ENCODE measurements at regions not wholly inside any gene's neighbourhood (a gene's known extent, or its start where the extent isn't known, plus 50 kb on each side); places are given as distances from the start of the nearest gene placed in this dataset.
A peak's percentile ranks its signal among the peaks of the same experiment; 100 is the strongest.

DNA sequence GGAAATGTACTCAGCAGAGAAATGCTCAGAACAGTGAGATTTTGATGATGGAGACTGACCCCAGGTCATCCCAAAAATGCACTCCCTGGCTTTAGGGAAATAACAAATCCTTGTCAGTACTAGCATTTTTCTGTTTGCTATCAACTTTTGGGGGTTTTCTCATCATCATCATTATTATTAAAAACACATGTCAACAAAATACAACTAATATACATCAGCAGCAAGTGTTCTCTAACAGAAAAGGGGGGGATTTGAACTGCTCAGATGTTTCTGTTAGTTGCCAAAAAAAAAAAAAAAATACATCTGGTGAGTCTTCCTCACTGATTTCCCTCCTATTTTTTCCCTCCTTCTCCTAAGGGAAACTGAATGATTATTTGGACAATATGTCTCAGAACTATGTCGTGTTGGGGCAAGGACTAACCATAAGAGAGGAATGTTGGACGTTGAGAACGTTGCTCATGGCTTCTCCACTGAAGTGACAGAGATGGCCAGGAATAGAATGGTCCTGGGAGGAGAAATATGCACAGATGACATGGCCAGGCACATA is 230.0 kb upstream of the MCTP2 start:
- no peak for DNase-seq

DNA sequence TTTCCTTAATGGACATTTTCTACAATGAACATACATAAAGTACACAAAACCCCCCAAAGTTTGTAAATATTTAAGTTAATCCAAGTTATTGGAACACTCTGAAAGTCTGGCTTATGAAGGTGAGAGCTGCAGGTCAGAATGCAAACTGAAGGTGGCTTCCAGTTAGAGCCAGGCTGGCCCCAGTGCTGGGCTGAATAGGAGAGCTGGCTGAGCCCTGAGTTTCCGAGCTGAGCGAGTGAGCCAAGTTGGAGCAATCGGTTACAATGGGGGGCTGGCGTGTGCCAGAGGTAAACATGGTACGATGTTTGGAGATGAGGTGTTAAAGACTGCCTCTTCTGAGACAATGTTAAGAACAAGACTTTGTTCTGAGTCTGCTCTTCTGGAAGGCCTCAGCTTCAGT is 230.8 kb upstream of the MCTP2 start:
- DNase-seq: no peak

GRCh38 chr15:93997071-93997658 is 234.2 kb upstream of the MCTP2 start:
- DNase-seq: no peak

DNA sequence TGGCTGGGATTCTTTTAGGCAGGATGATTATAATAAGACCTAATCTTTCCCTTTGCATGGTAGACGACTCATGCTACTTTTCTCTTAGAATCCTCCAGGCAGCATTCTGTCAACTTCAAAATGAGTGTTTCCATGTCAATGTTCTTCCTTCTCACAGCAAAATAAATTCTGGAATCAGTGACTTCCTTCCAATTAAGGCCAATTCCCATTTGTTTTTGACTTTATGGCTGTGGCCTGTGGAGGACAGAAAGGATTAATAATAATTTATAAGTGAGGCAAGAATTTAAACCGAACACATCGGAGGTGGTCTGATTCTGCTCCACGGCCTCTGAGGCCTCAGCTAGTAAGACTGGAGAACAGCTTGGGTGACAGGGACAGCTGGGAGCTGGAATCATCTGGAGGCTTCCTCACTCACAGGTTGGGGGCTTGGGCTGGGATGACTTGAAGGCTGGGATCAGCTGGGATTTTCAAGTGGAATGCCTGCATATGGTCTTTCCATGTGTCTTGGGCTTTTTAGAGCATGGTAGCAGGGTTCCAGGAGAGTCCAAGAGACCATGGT is 241.8 kb upstream of the MCTP2 start:
- DNase-seq: no peak

DNA sequence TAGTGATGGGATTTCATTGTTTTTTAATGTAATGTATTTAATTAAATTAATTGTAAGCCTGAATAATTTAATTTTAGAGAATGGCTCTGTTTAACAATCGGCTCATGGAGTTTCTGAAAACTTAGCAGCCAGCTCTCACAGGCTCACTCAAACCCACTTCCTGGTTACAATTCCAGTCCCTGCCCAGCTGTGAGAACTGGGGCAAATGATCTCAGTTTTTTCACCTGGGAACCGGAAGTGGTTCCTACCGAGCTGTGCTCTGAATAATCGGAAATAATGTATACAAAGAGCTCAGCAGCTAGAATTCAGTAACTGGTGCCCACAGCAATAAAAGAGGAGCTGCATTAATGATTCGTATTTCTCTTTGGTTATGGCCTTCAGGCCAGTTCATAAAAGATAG is 244.3 kb upstream of the MCTP2 start:
- peak; percentile 16 for DNase-seq

- DNase-seq: no peak
These were observed 244.9 kb upstream of the MCTP2 start for GRCh38 chr15:93986400-93986984.

- no peak for DNase-seq
These were observed 245.4 kb upstream of the MCTP2 start for GRCh38 chr15:93985925-93986324.

DNA sequence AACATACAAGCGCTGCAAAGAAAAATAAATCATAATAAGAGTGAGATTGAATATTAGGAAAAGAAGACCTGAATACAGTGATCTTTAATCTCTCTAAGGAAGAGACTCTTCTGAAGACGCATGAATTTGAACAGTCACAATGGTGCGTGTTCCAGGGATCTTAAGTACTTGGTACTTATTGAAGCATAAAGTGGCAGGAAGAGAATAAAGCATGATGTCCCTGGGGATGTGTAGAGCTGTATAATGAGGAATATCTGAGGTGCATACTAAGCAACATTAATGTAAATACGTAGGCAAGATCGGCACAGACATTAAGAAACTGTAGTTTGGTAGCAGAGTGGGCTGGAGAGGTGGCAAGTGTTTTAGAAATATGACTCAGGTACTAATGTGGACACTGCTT is 246.2 kb upstream of the MCTP2 start:
- no peak for DNase-seq

DNA sequence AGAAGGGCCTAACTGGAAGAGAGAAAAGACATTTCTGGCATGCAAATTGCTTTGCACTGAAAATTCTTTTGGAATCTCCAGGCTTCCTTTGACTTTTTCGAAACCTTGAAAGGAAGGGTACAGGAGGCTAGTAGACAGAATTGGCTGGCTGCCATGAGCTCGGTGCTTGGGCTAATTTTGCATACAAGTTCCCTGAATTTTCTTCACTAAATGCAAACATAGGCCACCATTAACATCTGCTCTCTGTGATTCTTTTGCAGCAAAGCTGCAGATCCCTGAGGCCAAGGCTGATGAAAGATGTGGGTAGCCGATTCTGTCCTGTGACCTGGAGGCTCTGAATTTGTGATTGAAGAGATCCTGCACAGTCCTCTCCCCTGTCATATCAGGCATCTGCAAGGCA is 247.8 kb upstream of the MCTP2 start:
- no peak for DNase-seq

- no peak for DNase-seq
These were observed 249.1 kb upstream of the MCTP2 start for GRCh38 chr15:93982226-93982727.

DNA sequence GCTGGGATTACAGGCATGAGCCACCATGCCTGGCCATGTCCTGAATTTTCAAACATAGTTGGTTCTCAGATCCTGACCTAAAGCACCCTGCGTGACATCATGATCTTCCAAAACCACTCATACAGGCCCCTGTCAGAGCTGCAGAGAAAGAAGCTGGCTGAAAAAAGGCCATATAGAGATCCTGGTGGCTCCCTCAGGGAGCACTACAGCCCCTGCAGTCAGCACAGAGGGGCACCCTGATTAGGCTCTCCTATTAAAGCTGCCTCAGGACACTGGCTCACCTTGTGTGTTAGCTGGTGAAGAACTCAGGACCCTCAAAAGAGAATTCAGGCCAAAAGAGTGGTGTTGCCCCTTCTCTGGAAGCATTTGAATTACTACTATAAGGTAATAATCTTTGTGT is 249.7 kb upstream of the MCTP2 start:
- DNase-seq: no peak

GRCh38 chr15:93980261-93980911 is 251.0 kb upstream of the MCTP2 start:
- no peak for DNase-seq

DNA sequence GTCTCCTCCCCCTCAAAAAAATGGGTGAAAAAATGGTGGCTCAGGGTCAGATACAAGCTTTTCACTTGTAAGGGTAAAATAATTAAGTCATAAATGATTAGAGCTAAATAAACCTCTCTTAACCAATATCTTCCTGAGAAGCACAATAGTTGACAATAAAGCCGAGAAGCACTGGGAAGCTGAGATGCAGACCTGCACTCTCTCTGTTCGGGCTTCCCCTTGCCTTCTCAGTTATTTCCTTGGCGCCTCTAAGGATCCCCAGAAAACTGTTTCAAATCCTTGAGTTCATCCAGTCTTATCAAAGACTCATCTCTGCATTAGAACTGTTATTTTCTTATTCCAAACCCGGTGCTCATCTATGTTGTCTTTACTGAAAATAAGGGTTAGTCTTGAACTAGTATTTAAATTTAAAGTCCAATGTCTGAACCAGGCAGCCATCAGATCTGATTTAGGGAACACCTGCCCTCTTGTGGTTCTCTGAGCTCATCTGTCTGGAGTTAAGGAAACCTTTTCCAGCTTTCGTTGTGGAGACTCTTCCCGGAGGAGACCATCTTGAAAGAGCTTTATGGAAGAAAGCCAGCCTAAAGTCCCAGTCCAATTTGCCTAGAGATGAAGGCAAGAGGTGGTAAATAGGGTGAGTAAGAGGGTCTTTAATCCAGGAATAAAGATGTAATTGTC is 256.4 kb upstream of the MCTP2 start:
- no peak for DNase-seq

DNA sequence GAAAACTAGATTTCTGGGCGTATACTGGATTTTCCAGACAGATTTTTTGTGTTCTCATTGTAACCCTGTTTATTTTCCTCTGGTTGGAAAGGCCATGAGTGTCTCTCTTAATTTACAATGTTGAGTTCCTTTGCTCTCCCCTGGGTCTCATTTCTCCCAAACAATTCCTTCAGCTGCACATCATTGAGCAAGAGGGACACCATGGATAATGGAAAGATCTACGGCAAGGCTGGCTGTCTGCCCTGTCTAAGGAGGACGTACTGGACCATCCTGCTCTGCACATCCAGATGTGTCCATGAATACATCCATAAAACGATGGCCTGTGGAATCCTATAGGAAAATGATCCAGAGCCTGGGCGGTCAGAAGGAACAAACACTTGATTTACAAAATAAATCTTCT is 258.1 kb upstream of the MCTP2 start:
- no peak for DNase-seq

GRCh38 chr15:93968773-93969172 is 262.6 kb upstream of the MCTP2 start:
- DNase-seq: no peak

- DNase-seq: no peak
These were observed 266.0 kb upstream of the MCTP2 start for GRCh38 chr15:93965304-93965908.

DNA sequence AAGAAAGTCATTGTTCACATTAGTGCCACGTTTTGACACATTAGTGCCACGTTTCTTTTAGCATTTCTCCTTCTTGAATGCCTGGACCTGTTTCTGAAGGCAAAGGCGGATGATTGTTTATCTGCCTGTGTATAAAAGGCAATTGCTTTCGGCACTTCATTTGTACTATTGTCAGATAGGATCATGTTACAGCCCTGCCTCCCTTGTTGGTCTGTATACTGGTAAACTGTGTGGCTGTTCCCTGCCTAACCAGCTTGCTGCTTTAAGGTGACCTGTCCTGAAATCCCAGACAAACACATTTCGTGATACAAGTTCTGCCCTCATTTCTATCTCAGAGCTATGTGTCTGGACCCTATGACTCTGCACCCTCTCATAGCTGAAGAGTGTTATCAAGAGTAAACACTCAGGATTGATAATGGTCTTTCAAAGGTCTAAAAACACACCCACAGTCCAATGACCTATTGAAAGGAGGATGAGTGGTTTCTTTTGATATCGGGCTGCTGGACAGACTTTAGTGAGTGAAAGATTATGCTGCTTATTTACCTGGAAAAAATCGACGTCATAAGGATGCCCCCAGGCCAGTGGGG is 276.3 kb upstream of the MCTP2 start:
- no peak for DNase-seq

GRCh38 chr15:93948726-93949125 is 282.6 kb upstream of the MCTP2 start:
- no peak for DNase-seq

DNA sequence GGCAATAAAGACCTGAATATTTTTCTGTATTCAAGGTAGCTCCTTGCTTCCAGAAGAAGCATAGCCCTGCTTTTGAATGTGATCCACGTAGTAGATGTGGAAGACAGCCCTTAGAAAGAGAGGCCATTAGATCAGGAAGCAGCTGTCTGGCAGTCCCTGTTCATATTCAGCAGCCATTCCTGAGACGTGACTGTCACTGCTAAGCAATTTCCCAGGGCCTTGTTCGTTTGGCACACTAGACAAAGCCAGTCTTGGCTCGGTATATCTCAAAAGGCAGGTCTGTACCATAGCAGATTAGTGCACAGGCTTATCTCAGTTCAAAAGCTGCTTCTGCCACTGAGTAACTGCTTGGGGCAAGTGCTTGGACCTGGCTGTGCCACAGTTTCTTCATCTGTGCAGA is 287.8 kb upstream of the MCTP2 start:
- DNase-seq: no peak

- DNase-seq: no peak
These were observed 289.1 kb upstream of the MCTP2 start for GRCh38 chr15:93942269-93942694.

DNA sequence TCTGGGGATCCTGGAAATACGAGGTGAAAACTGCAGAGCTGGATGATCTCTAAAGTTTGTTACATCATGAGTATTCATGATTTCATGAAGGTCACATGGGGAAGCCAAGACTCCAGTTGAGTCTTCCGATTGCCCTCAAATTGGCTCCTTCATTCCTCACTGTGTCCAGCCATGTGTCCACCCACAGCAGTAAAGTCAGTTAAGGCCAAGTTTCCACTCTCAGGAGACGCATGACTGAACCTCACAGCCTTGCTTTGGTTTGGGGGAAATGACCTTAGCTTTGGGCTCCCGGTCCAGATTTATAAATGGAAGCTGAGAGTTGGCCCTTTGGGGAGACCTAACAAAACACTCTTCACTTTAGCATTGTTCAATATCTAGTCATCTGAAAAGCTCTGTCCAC is 289.7 kb upstream of the MCTP2 start:
- no peak for DNase-seq

GRCh38 chr15:93940226-93940625 is 291.1 kb upstream of the MCTP2 start:
- DNase-seq: no peak

Measured in stimulated activated CD4-positive, alpha-beta T cell treated with anti-CD3 and anti-CD28 coated beads, Interleukin-4, amount 100 ng/mL, for 24 hours (primary cell).